ENCODE measurements at regions not wholly inside any gene's neighbourhood (a gene's known extent, or its start where the extent isn't known, plus 50 kb on each side); places are given as distances from the start of the nearest gene placed in this dataset.
"Not testable (repeated sequence)": the region's sequence is repeated elsewhere in the genome, so short reads cannot be mapped to it uniquely, and the experiment has no call there.

DNA sequence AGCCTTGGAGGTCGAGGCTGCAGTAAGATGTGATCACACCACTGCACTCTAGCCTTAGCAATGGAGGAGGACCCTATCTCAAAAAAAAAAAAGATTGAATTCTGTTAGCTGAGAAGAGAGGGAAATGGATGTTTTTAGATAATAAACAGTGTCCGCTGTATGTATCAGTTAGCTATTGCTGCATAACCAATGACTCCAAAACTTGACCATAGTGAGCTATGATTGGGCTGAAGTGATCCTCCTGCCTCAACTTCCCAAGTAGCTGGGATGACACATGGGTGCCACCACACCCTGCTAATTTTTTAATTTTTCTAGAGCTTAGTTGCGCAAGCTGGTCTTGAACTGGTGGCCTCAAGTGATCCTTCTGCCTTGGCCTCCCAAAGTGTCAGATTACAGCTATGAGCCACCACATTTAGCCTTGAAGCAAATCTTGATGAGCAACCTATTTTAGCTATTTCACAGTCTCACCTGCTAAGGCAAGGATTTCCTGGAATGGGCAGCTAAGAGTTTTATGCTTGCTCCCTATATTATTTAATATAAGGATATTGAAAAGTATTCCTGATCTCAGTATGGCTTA is 68.3 kb upstream of the ATF7IP2 start:
- no peak for DNase-seq

DNA sequence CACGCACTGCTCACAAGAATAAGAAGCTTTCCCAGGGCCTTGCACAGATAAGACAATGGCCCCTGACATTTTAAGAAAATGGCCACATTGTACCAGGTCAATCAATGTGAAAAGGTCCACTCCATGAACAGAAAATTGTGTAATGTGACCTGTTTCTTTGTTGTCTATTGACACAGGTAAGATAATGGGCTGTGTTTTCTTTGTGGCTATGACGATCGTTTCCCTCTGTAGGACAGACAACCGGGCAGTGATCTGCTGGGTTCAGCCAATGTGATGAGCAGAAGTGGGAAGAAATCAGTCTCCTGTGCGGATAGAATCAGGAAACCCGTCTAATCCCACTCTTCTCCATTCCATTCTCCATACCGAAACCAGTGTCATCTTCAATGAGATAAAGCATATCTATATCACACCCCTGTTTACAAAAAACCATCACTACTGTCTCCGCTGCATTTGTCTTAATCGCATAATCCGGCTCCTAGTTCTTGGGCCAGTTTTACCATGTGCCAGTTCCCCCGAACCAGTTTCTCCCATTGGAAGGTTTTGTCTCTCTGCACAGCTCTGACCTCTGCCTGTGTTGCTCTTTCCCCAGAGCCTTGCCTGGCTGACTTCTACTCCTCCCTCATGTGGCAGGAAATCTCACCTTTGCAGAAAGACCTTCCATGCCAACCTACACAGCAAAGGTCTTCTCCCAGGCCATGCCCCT is 66.9 kb upstream of the ATF7IP2 start:
- DNase-seq, result no peak

DNA sequence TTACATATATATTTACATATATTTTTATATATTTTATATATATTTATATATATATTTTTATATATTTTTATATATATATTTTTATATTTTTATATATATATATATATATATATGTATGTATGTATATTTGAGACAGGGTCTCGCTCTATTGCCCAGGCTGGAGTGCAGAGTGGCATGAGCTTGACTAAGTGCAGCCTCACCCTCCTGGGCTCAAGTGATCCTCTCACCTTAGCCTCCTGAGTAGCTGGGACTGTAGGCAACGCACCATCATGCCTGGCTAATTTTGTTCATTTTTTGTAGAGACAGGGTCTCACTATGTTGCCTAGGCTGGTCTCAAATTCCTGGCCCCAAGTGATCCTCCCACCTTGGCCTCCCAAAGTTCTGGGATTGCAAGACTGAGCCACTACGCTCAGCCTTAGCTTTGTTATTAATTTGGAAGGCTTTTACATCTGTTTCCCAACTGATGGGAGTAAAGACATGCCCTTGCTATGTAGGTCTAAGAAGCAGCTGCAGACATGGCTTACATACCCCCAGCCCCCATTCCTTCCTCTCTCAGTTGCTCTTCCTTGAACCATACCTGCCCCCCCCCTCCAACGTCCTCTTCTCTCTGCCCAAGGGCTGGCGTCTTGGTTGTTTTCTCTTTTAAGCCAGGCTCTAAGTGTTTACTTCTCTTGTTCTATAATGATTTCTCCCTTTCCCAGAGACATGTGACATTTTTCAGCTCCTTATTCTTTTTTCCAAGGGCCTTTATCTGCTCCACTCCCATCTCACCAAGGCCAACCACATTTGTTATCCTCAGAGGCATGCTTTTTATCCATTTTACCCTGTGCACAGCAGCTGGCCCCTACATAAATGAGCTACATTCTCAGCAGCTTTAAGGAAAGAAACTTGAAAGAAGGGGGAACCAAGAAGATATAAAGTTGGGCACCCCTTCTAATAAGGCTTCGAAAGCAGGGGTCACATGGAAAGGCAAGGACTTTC is 64.2 kb upstream of the ATF7IP2 start:
- DNase-seq, result no peak

DNA sequence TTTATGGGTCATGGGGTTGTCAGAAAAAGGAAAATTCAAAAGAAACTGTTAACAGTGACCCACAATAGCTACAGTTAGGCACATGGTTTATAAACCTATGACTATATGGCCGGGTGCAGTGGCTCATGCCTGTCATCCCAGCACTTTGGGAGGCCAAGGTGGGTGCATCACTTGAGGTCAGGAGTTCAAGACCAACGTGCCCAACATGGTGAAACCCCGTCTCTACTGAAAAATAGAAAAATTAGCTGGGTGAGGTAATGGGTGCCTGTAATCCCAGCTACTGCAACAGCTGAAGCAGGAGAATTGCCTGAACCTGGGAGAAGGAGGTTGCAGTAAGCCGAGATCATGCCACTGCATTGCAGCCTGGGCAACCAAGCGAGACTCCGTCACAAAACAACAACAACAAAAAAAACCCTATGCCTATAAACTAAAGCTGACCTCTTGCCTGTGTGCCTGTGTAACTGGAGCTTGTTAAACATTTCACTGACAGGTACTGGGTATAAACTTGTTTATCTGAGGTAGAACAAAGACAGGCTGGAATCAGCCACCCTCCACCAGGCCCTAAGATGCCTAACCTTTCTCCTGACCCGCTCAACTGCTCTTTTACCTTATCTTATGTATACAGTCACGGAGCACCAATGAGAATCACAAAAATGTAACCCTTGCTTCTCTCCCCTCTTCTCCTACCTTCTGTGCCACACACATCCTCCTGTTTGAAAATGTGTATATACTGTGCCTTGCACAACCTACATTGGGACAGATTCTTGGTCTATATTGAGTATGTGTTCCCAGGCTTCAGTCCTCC is 62.9 kb upstream of the ATF7IP2 start:
- no peak for DNase-seq

DNA sequence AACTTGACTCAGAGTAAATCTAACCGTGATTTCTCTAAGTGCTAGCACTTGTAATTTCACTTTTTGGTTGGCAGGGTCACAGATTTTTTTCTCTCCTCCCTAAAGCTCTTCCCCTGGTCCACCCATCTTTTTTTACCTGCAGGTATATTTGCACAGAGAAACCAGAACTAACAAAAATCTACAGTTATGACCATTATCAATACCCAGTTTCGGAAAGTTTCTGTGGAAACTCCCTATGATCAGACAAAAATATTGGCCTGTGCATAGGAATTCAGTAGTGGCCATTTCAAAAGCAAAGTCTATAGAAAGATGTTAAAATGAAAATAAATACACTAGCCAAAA is 62.4 kb upstream of the ATF7IP2 start:
- no peak for DNase-seq

DNA sequence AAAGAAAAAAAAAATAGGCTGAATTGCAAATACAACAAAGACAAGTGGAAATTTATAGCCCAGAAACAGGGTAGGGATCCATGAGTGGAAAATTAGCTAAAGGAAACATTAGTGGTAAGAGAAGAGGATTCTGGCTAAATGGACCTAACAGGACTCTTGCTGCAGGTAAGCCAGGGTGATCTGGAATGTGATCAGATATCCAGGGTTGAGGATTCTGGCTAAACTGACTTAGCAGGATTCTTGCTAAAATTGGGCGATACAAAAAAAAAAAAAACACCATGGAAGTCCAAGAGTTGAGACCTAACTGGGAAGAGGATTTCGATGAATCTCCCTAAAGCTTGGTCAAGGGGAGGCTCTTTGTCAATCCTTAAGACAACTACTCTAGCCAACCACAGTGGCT is 61.7 kb upstream of the ATF7IP2 start:
- no peak for DNase-seq

DNA sequence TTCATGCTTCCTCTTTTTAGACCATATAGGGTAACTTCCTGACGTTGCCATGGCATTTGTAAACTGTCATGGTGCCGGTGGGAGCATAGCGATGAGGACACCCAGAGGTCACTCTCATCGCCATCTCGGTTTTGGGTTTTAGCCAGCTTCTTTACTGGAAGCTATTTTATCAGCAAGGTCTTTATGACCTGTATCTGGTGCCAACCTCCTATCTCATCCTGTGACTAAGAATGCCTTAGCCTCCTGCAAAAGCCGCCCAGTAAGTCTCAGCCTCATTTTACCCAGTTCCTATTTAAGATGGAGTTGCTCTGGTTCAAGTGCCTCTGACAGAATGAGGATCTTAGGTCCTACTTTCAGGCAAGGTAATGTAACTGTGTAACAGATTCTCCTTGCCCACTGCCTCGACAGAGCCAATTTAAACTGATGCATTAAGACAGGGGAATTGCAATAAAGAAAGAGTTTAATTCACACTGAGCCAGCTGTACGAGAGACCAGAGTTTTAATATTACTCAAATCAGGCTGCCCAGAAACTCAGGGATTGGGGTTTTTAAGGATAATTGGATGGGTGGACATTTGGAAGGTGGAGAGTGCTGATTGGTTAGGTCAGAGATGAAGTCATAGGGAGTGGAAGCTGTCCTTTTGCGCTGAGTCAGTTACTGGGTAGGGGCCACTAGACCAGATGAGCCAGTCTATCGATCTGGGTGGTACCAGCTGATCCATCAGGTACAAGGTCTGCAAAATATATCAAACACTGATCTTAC is 59.9 kb upstream of the ATF7IP2 start:
- no peak for DNase-seq

DNA sequence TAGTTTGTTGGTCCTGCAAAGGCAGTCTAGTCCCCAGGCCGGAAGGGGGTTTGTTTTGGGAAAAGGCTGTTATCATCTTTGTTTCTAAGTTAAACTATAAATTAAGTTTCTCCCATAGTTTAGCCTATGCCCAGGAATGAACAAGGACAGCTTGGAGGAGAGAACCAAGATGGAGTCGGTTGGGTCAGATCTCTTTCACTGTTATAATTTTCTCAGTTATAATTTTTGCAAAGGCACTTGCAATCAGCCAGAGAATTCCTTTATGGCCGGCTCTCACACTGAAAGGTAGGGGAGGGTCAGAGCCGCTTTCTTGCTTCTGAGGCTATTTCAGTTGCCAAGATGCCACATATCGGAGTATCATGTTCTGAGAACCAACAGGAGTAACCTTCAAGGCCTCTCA is 59.2 kb upstream of the ATF7IP2 start:
- DNase-seq, result no peak

DNA sequence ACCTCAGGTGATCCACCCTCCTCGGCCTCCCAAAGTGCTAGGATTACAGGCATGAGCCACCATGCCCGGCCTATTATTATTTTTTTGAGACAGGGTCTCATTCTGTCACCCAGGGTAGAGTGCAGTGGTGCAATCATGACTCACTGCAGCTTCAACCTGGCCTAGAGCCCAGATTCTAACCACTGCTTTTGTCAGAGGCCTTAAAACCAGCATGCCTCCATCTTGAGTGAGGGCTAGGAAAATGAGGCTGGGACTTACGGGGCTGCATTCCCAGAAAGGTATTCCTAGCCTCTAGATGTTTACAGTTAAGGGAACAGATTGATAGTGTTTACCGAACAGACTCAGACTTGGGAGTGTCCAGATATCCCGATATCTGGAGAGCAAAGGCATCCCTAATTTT is 57.6 kb upstream of the ATF7IP2 start:
- DNase-seq, result not testable (repeated sequence)

DNA sequence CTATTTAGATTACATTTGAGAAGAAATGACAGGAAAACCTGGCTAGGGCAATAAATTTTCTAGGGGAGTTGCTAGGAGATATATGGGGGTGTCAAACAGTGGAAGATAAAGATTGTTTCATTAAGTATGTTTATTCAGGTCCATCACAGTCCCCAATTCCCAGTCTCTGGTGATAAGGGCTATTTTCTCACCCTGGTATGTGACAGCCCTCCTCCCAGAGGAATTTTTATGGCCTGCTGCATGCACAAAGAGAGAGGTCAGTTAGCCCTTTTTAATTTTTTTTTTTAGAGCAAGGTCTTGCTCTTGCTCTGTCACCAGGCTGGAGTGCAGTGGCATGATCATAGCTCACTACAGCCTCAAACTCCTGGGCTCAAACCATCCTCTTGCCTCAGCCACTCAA is 53.6 kb upstream of the ATF7IP2 start:
- DNase-seq, result no peak

DNA sequence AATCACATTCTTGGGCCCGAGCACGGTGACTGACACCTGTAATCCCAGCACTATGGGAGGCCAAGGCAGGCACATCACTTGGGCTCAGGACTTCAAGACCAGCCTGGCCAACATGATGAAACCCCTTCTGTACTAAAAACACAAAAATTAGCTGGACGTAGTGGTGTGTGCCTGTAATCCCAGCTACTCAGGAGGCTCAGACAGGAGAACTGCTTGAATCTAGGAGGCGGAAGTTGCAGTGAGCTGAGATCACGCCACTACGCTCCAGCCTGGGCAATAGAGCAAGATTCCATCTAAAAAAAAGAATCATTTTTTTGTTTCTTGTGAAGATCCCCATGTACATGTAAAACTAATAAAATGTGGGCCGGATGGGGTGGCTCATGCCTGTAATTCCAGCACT is 53.1 kb upstream of the ATF7IP2 start:
- no peak for DNase-seq

DNA sequence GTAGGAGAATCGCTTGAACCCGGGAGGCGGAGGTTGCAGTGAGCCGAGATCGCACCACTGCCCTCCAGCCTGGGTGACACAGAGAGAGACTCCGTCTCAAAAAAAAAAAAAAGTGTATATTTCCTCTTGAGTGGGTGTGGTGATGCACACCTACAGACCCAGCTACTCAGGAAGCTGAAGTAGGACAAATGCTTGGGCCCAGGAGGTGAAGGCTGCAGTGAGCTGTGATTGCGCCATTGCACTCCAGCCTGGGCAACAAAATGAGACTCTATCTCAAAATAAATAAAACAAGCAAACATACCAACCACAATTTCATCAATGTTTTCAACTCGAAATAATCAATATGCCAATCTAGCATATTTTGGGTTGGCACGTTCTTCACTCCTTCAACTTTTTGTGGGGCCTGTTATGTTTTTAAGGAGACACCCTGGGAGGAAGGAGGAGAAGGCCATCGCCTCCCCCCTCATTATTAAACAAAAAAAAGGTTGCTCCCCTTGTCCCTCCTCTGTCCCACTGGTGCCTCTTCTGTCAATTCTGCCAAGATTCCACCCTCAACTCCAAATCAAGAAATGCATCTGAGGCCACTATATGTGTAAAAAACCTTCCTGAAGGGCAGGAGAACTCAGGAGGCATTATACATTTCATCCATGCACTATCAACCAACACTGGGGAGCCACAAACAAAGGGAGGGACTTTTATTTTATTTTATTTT is 52.4 kb upstream of the ATF7IP2 start:
- no peak for DNase-seq

DNA sequence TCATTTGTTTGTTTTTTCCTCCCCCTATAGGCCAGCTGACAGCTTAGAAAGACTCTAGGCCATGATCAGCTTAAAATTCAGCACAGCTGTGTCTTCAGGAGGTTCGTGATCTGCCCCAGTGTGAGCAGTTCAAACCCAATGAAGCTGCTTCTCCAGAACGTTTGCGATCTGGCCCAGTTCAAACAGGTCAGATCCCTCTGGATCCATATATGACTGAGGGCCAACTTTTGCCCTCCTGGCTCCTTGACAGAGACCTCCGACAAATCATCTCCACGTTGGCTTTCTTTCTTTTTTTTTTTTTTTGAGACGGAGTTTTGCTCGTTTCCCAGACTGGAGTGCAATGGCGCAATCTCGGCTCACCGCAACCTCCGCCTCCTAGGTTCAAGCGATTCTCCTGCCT is 50.2 kb upstream of the ATF7IP2 start:
- no peak for DNase-seq
